Activated CD8-positive, alpha-beta memory T cell treated with anti-CD3 and anti-CD28 coated beads for 48 hours (primary cell): ENCODE measurements at regions not wholly inside any gene's neighbourhood (a gene's known extent, or its start where the extent isn't known, plus 50 kb on each side); places are given as distances from the start of the nearest gene placed in this dataset.

Source experiments
- DNase-seq, 3 experiments: peaks; one replicate each; pipeline ENCODE4 v3.0.0-alpha.2; 2020; ENCODE audit warnings: low read depth in 2 of 3, low spot score in 2 of 3

GRCh38 chr9:74317235-74317634, 179.9 kb upstream of the RORB start:
- DNase-seq = no peak

GRCh38 chr9:74321396-74321795, 175.7 kb upstream of the RORB start:
- DNase-seq = no peak

DNA sequence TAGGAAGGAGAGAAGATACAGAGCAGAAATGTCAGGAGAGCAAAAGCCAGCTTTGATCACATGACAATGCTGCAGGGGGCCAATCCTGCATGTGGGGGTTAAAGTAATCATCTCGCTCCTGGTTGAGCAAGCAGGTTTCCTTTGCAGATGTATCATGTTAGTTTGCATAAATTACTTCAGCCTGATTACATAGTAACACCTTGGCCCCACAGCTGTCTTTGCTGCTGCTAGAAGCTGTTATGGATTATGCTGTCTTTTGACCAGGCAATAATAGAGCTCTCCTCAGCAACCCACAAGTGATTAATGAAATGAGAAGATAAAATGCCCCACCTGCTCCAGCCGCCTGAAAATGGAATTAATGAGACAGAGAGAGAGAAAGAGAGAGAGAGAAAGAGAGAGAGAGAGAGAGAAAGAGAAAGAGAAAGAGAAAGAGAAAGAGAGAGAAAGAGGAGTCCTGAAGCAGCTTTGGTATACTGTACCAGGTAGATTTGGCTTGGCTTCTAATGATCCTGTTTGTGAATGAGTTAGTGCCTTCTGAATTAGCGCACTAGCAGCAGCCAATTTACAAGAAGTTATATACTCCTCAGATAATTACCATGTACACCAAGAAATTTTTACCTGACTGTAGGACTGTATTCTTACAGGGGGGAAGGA, 174.3 kb upstream of the RORB start:
- no peak for DNase-seq

GRCh38 chr9:74330487-74331214, 166.5 kb upstream of the RORB start:
- DNase-seq = no peak

GRCh38 chr9:74331607-74332006, 165.5 kb upstream of the RORB start:
- DNase-seq = no peak

DNA sequence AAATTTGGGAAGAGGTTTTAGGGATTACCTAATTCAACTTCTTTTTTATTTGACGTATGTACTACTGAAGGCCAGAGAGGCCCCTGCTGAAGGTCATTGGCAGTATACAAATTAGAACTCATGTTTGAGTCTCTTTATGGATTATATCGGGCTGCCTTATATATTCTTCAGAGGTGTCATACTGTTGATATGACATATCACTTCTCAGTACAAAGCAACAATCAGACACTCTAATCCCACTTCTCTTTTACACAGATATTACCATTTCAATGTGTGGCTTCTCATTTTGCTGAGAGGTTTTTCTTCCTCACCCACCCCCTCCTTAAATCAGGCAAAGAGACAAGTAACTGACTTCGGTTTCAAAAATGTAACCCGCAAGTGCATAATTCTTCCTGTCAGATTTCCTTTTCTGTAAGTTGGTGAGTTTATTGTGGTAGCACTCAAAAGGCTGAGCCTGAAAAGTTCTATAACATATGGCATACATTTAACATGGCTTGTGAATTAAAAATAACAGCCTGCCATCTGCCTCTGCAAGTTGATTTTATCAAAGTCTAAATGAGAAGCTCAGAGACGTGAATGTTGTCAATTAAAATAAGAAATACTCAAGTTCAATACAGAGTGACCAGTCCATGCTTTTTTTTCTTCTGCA, 163.6 kb upstream of the RORB start:
- DNase-seq = no peak

DNA sequence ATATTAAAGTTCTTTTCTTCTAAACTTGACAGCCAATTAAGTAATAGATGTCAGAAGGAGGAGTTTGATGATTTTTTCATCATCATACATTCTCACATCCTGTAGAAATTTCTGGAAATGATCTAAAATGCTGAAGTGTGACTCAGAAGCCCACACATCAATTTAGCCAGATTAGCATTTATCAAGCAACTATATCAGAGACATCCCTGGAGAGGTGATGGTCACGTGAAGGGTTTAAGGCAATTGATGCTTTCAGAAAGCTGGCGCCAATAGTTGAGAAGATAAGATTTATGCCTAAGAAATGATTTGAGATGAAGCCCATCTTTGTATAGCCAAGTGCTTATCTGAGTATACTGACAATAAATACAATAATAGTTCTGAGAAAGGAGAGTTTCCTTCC, 162.9 kb upstream of the RORB start:
- no peak for DNase-seq

DNA sequence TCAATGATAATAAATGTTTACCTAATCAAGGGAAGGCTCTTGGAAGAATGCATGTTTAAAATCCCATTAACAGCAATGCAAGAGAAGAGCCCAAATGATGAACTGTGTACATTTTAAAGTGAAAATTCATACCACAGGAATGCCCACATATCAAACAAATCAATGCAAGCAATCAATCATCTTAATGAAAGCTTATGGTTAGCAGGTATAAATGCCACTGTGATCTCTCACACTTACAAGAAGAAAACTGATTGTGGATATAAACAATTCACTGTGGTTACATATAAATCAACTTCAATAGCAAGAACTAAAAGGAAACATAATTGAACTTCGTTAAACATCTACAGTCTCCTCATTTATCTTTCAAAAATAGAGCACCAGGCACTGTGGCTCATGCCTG, 161.0 kb upstream of the RORB start:
- no peak for DNase-seq

- no peak for DNase-seq
Measured at GRCh38 chr9:74348777-74349176, 148.4 kb upstream of the RORB start.

DNA sequence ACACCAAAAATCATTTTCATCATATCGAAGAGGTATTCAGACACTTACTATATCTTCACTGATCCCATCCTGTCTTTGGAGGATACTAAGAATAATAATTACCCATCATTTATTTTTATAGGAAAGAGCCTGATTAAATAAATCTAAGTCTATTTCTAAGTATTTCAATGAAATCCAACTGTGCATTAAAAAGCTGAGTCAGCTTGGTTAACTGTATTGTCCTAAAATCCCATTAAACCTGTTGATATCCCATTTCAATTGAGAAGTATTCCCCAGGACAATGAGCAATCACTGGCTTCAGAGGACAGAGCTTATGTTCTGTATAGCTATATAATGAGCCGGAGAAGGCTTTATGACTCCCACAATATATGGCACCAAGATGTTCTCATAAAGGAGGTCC, 142.0 kb upstream of the RORB start:
- DNase-seq = no peak

GRCh38 chr9:74357577-74357976, 139.6 kb upstream of the RORB start:
- no peak for DNase-seq

GRCh38 chr9:74358959-74359358, 138.2 kb upstream of the RORB start:
- no peak for DNase-seq

DNA sequence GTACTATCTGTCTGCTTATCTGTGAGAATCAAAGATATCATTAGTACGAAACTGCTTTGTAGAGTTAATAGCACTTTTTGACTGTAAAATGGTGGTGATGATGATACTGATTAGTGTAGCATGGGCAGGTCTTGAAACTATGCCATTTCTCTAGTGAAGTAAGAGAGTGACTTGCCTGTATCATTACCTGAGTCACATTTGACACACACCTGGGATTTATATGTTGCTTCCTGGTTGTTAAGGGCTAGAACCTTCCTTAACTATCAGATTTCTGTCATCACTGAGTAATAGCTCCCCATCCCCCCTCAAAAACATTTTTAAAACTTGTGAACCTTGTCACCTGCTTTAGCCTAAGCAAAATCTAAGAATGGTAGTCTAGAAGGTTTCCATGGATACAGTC, 135.6 kb upstream of the RORB start:
- no peak for DNase-seq

- DNase-seq = no peak
Measured at GRCh38 chr9:74362423-74362822, 134.7 kb upstream of the RORB start.

DNA sequence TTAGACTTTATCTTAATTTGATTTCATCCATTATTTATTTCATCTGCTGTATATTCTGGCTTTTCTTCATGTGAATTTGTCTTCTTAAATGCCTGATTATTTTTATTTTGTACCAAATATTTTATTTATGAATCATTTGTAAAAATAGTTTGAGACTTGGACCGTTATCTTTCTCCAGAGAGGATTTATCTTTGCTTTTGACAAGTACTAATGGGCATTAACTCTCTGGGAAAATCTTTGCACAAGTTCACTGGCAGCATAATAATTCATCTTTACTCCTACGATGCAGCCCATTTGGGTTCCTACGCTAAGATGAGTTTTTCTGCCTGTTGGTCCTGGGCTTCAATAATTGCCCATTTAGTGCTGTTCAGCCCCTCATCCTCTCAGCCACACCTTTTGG, 131.0 kb upstream of the RORB start:
- no peak for DNase-seq

- DNase-seq = no peak
Measured at GRCh38 chr9:74369844-74370243, 127.3 kb upstream of the RORB start.

DNA sequence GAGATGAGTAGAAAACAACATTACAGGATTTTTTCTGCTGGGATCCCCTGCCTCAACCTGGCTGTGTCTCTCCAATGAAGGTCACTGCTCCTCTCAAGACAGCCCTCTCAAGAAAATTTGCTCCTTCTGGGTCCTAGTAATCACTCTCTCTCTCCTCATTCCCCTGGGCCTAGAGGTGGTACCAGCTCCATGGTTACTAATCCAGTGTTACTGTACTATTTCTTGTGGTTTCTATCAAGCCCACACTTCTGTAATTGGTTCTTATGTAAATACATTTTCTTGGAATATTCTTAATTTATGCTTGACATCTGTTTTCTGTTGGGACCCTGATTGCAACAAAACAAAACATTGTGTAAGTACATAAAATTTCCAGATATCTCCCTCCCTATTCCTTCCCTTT, 123.8 kb upstream of the RORB start:
- DNase-seq = no peak

DNA sequence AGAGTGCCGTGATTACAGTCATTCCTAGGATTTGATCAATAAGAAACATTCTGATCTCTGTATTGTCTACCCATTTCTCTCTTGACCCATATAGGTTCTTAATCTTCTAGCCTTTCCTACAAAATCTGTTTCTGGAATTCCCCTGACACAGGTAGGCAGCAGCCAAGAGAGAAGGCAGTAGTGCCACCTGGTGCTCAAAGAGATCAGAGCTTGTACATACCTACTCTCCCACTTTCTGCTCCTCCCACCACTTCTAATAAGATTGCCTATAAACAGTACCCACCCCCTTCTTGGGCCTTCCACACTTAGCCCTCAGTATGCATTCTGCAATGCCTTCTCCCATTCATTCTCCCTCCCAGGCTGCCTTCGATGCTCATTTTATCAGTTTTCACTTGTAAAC, 117.4 kb upstream of the RORB start:
- no peak for DNase-seq

- no peak for DNase-seq
Measured at GRCh38 chr9:74391816-74392215, 105.3 kb upstream of the RORB start.

- no peak for DNase-seq
Measured at GRCh38 chr9:74403581-74403980, 93.6 kb upstream of the RORB start.

DNA sequence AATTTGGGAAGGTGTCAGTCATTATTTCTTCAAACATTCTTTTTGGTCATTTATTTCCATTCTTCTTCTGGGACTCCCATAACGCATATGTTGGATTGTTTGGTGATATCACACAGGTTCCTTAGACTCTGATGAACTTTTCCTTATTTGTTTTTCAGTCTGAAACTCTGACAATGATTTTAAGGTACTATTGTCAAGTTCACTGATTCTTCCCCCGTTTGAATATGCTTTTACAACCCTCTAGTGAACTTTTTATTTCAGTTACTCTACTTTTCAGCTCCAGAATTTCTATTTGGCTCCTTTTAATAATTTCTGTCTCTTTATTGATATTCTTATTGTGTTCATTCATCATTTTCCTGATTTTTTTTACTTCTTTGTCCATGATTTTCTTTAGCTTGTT, 92.5 kb upstream of the RORB start:
- DNase-seq = no peak

DNA sequence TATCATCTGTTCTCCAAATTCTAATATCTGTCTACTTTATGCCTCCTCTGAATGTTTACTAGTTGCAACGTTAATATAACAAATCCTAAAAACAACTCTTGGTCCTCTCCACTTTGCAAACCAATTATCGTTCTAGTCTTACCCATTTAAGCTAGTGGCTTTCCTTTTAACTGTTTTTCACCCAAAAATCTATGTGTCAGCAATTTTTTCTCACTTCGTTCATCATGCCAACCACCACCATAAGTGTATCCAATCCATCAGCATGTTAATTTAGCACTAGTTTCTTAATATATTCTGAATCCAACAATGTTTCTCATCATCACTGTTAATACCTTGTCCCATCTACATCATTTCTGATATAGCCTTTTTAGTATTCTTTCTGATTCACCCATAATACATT, 90.0 kb upstream of the RORB start:
- DNase-seq = no peak
